HG02884 (cell line): ENCODE measurements at regions not wholly inside any gene's neighbourhood (a gene's known extent, or its start where the extent isn't known, plus 50 kb on each side); places are given as distances from the start of the nearest gene placed in this dataset.
A peak's percentile ranks its signal among the peaks of the same experiment; 100 is the strongest.
"Not testable (repeated sequence)": the region's sequence is repeated elsewhere in the genome, so short reads cannot be mapped to it uniquely, and the experiment has no call there.

ENCODE experiments used
- ATAC-seq: cut with Tn5 transposase; IDR thresholded peaks from one replicate; pipeline ENCODE4 v1.9.1; 2021; ENCODE audit warnings: mild to moderate bottlenecking, moderate library complexity; ENCODE audit not compliant: unreplicated experiment

GRCh38 chr1:224791362-224791941 is 138.0 kb upstream of the DNAH14 start:
- no peak for ATAC-seq

GRCh38 chr1:224795591-224795990 is 133.9 kb upstream of the DNAH14 start:
- no peak for ATAC-seq

- no peak for ATAC-seq
Measured at GRCh38 chr1:224799083-224799482, 130.4 kb upstream of the DNAH14 start.

GRCh38 chr1:224800486-224801119 is 128.9 kb upstream of the DNAH14 start:
- no peak for ATAC-seq

GRCh38 chr1:224801844-224802490 is 127.5 kb upstream of the DNAH14 start:
- ATAC-seq, result peak; percentile 40

- no peak for ATAC-seq
Measured at GRCh38 chr1:224802617-224803016, 126.9 kb upstream of the DNAH14 start.

GRCh38 chr1:224804220-224804619 is 125.3 kb upstream of the DNAH14 start:
- ATAC-seq, result no peak

GRCh38 chr1:224805889-224806288 is 123.6 kb upstream of the DNAH14 start:
- no peak for ATAC-seq

GRCh38 chr1:224809137-224809536 is 120.3 kb upstream of the DNAH14 start:
- no peak for ATAC-seq

- ATAC-seq, result no peak
Measured at GRCh38 chr1:224809613-224810012, 119.9 kb upstream of the DNAH14 start.

GRCh38 chr1:224811564-224811963 is 117.9 kb upstream of the DNAH14 start:
- no peak for ATAC-seq

- no peak for ATAC-seq
Measured at GRCh38 chr1:224815647-224816046, 113.8 kb upstream of the DNAH14 start.

GRCh38 chr1:224816062-224816461 is 113.4 kb upstream of the DNAH14 start:
- no peak for ATAC-seq

GRCh38 chr1:224817382-224817781 is 112.1 kb upstream of the DNAH14 start:
- ATAC-seq, result no peak

- ATAC-seq, result no peak
Measured at GRCh38 chr1:224819861-224820260, 109.6 kb upstream of the DNAH14 start.

- no peak for ATAC-seq
Measured at GRCh38 chr1:224820341-224820740, 109.1 kb upstream of the DNAH14 start.

GRCh38 chr1:224821751-224822150 is 107.7 kb upstream of the DNAH14 start:
- not testable (repeated sequence) for ATAC-seq

- ATAC-seq, result no peak
Measured at GRCh38 chr1:224825525-224826000, 103.9 kb upstream of the DNAH14 start.

GRCh38 chr1:224828691-224829090 is 100.8 kb upstream of the DNAH14 start:
- no peak for ATAC-seq

- ATAC-seq, result no peak
Measured at GRCh38 chr1:224831501-224831900, 98.0 kb upstream of the DNAH14 start.

GRCh38 chr1:224839648-224840300 is 89.7 kb upstream of the DNAH14 start:
- not testable (repeated sequence) for ATAC-seq

- not testable (repeated sequence) for ATAC-seq
Measured at GRCh38 chr1:224841803-224842202, 87.7 kb upstream of the DNAH14 start.
